EH (cell line): ENCODE measurements at regions not wholly inside any gene's neighbourhood (a gene's known extent, or its start where the extent isn't known, plus 50 kb on each side); places are given as distances from the start of the nearest gene placed in this dataset.

Experiments used
- DNase-seq: peaks from one replicate; pipeline ENCODE4 v3.0.0-alpha.2; 2015; ENCODE audit warnings: low read depth

GRCh38 chr11:10358696-10359095 lies 53.8 kb downstream of the ADM start:
- DNase-seq = no peak

GRCh38 chr11:10359171-10359570 lies 54.3 kb downstream of the ADM start:
- DNase-seq = no peak

- no peak for DNase-seq
These were observed 56.0 kb downstream of the ADM start for GRCh38 chr11:10360835-10361234.

- no peak for DNase-seq
These were observed 60.2 kb downstream of the ADM start for GRCh38 chr11:10365045-10365444.

- DNase-seq = peak; percentile 91
These were observed 61.9 kb downstream of the ADM start for GRCh38 chr11:10366568-10367331.

GRCh38 chr11:10371926-10372641 lies 67.2 kb downstream of the ADM start:
- peak; percentile 66 for DNase-seq

- peak; percentile 71 for DNase-seq
These were observed 68.5 kb downstream of the ADM start for GRCh38 chr11:10373340-10373739.

- DNase-seq = no peak
These were observed 69.1 kb downstream of the ADM start for GRCh38 chr11:10373929-10374328.

GRCh38 chr11:10374386-10374785 lies 69.5 kb downstream of the ADM start:
- no peak for DNase-seq

- DNase-seq = peak; percentile 99
These were observed 70.6 kb downstream of the ADM start for GRCh38 chr11:10375280-10375971.

- DNase-seq = peak; percentile 85
These were observed 71.2 kb downstream of the ADM start for GRCh38 chr11:10376061-10376460.

GRCh38 chr11:10377183-10377582 lies 72.3 kb downstream of the ADM start:
- DNase-seq = no peak

GRCh38 chr11:10378362-10378761 lies 73.5 kb downstream of the ADM start:
- no peak for DNase-seq

- no peak for DNase-seq
These were observed 74.1 kb downstream of the ADM start for GRCh38 chr11:10379022-10379421.

- peak; percentile 94 for DNase-seq
These were observed 74.6 kb downstream of the ADM start for GRCh38 chr11:10379426-10379825.

- DNase-seq = no peak
These were observed 75.0 kb upstream of the AMPD3 start for GRCh38 chr11:10379871-10380568.

GRCh38 chr11:10380921-10381320 lies 74.1 kb upstream of the AMPD3 start:
- DNase-seq = no peak

- peak; percentile 70 for DNase-seq
These were observed 73.3 kb upstream of the AMPD3 start for GRCh38 chr11:10381736-10382135.

GRCh38 chr11:10382518-10382917 lies 72.5 kb upstream of the AMPD3 start:
- no peak for DNase-seq

- DNase-seq = no peak
These were observed 69.4 kb upstream of the AMPD3 start for GRCh38 chr11:10385696-10386095.

- no peak for DNase-seq
These were observed 68.7 kb upstream of the AMPD3 start for GRCh38 chr11:10386361-10386760.

GRCh38 chr11:10386861-10387205 lies 68.2 kb upstream of the AMPD3 start:
- no peak for DNase-seq
